H1 (cell line): ENCODE measurements at regions not wholly inside any gene's neighbourhood (a gene's known extent, or its start where the extent isn't known, plus 50 kb on each side); places are given as distances from the start of the nearest gene placed in this dataset.

Experiments used
- CHD2 ChIP-seq: IDR thresholded peaks from 2 replicates; pipeline ENCODE4 v1.6.1; 2012; ENCODE audit warnings: low read length, improper control_type of control experiment
- EGR1 ChIP-seq: IDR thresholded peaks from 2 replicates; pipeline ENCODE4 v1.6.1; 2011; ENCODE audit warnings: low read depth, low read length, borderline replicate concordance
- EP300 ChIP-seq, 2 experiments: IDR thresholded peaks; 1 replicate in 1 of 2; 2 replicates in 1 of 2; pipeline ENCODE4 v1.6.1; 2011 to 2012; ENCODE audit warnings: low read depth in 2 of 2, low read length in 2 of 2, mild to moderate bottlenecking in 2 of 2, borderline replicate concordance in 1 of 2, inconsistent platforms in 1 of 2, moderate library complexity in 1 of 2
- HDAC2 ChIP-seq, 2 experiments: fragments of 300-600 bp in 1 of 2; sonication (generic) in 1 of 2; IDR thresholded peaks; 2 replicates each; pipeline ENCODE4 v1.6.1; 2011 to 2012; ENCODE audit warnings: low read depth in 2 of 2, low read length in 2 of 2, mild to moderate bottlenecking in 2 of 2, moderate library complexity in 2 of 2, borderline replicate concordance in 1 of 2, inconsistent platforms in 1 of 2
- RXRA ChIP-seq: IDR thresholded peaks from 2 replicates; pipeline ENCODE4 v1.6.1; 2011; ENCODE audit warnings: low read depth, mild to moderate bottlenecking, low read length, moderate library complexity; ENCODE audit not compliant: insufficient read depth
- TF ChIP-seq, protein P1 (sequence below): fragments of 300-600 bp; sonication (generic); IDR thresholded peaks from 2 replicates; pipeline ENCODE4 v1.7.1; 2012; ENCODE audit warnings: low read length, moderate library complexity, mild to moderate bottlenecking, inconsistent platforms; ENCODE audit not compliant: insufficient replicate concordance

DNA sequence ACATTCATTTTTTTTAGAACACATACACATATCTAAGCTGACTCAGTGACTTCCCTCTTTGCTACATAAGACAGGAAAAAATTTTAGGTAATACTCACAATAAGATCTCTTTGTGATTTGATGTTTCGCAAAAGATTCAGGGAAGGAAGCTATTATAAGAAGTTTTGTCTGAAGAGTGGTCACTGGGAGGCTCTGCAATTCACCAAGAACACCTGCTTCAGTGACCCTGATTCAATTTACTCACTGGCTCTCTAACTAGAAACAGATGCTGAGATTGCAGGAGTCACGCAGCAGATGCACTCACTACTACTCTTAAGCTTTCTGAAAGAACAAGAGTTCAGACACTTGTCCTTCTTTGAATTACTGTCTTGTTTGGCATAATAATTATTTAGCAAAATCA, 193.6 kb upstream of the DDI1 start (continued):
- TF ChIP-seq, protein P1, sequence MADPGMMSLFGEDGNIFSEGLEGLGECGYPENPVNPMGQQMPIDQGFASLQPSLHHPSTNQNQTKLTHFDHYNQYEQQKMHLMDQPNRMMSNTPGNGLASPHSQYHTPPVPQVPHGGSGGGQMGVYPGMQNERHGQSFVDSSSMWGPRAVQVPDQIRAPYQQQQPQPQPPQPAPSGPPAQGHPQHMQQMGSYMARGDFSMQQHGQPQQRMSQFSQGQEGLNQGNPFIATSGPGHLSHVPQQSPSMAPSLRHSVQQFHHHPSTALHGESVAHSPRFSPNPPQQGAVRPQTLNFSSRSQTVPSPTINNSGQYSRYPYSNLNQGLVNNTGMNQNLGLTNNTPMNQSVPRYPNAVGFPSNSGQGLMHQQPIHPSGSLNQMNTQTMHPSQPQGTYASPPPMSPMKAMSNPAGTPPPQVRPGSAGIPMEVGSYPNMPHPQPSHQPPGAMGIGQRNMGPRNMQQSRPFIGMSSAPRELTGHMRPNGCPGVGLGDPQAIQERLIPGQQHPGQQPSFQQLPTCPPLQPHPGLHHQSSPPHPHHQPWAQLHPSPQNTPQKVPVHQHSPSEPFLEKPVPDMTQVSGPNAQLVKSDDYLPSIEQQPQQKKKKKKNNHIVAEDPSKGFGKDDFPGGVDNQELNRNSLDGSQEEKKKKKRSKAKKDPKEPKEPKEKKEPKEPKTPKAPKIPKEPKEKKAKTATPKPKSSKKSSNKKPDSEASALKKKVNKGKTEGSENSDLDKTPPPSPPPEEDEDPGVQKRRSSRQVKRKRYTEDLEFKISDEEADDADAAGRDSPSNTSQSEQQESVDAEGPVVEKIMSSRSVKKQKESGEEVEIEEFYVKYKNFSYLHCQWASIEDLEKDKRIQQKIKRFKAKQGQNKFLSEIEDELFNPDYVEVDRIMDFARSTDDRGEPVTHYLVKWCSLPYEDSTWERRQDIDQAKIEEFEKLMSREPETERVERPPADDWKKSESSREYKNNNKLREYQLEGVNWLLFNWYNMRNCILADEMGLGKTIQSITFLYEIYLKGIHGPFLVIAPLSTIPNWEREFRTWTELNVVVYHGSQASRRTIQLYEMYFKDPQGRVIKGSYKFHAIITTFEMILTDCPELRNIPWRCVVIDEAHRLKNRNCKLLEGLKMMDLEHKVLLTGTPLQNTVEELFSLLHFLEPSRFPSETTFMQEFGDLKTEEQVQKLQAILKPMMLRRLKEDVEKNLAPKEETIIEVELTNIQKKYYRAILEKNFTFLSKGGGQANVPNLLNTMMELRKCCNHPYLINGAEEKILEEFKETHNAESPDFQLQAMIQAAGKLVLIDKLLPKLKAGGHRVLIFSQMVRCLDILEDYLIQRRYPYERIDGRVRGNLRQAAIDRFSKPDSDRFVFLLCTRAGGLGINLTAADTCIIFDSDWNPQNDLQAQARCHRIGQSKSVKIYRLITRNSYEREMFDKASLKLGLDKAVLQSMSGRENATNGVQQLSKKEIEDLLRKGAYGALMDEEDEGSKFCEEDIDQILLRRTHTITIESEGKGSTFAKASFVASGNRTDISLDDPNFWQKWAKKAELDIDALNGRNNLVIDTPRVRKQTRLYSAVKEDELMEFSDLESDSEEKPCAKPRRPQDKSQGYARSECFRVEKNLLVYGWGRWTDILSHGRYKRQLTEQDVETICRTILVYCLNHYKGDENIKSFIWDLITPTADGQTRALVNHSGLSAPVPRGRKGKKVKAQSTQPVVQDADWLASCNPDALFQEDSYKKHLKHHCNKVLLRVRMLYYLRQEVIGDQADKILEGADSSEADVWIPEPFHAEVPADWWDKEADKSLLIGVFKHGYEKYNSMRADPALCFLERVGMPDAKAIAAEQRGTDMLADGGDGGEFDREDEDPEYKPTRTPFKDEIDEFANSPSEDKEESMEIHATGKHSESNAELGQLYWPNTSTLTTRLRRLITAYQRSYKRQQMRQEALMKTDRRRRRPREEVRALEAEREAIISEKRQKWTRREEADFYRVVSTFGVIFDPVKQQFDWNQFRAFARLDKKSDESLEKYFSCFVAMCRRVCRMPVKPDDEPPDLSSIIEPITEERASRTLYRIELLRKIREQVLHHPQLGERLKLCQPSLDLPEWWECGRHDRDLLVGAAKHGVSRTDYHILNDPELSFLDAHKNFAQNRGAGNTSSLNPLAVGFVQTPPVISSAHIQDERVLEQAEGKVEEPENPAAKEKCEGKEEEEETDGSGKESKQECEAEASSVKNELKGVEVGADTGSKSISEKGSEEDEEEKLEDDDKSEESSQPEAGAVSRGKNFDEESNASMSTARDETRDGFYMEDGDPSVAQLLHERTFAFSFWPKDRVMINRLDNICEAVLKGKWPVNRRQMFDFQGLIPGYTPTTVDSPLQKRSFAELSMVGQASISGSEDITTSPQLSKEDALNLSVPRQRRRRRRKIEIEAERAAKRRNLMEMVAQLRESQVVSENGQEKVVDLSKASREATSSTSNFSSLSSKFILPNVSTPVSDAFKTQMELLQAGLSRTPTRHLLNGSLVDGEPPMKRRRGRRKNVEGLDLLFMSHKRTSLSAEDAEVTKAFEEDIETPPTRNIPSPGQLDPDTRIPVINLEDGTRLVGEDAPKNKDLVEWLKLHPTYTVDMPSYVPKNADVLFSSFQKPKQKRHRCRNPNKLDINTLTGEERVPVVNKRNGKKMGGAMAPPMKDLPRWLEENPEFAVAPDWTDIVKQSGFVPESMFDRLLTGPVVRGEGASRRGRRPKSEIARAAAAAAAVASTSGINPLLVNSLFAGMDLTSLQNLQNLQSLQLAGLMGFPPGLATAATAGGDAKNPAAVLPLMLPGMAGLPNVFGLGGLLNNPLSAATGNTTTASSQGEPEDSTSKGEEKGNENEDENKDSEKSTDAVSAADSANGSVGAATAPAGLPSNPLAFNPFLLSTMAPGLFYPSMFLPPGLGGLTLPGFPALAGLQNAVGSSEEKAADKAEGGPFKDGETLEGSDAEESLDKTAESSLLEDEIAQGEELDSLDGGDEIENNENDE, result no peak
- no peak for TF ChIP-seq EGR1
- no peak for TF ChIP-seq RXRA
- no peak for TF ChIP-seq HDAC2 (IDR thresholded peaks at IDR 0.05; ENCODE audit: borderline replicate concordance in 1 of 2, low read depth in 2 of 2, low read length in 2 of 2)
- TF ChIP-seq CHD2, result no peak
- no peak for TF ChIP-seq EP300 (IDR thresholded peaks at IDR 0.05; ENCODE audit: borderline replicate concordance in 1 of 2, low read depth in 2 of 2, low read length in 2 of 2)
